ENCODE measurements at regions not wholly inside any gene's neighbourhood (a gene's known extent, or its start where the extent isn't known, plus 50 kb on each side); places are given as distances from the start of the nearest gene placed in this dataset.
A peak's percentile ranks its signal among the peaks of the same experiment; 100 is the strongest.

- DNase-seq: no peak
These were observed 60.3 kb downstream of the DACT1 start for GRCh38 chr14:58697930-58698642.

DNA sequence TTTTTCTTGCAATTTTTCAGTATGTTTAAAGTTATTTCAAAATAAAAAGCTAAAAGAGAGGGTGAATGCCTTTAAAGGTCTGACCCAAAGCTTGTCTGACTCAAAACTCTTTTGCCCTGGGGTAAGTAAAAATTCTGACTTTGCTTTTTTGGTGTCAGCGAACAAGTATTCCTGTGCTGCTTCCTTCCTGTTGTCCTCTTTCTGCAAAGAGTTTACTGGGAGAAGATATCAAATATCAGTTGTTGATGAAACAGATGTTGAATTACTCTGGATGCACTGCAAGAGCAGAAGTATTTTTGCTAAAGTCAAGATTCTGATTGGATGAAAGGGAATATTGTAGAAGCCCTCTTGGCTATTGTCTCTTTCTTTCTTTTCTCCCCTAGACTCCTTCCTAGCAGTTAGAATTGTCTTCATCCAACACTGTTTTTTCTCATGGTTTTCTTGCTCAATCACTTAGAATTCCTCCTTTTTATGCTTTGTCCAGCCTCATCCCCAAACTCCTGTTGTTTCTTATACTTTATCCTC is 62.0 kb downstream of the DACT1 start:
- no peak for DNase-seq

GRCh38 chr14:58701156-58701555 is 63.4 kb downstream of the DACT1 start:
- DNase-seq: peak; percentile 44

- DNase-seq: no peak
These were observed 63.8 kb downstream of the DACT1 start for GRCh38 chr14:58701604-58702003.

GRCh38 chr14:58702441-58703160 is 64.8 kb downstream of the DACT1 start:
- no peak for DNase-seq

- DNase-seq: no peak
These were observed 65.4 kb downstream of the DACT1 start for GRCh38 chr14:58703161-58703506.

GRCh38 chr14:58705066-58705465 is 67.3 kb downstream of the DACT1 start:
- DNase-seq: no peak

DNA sequence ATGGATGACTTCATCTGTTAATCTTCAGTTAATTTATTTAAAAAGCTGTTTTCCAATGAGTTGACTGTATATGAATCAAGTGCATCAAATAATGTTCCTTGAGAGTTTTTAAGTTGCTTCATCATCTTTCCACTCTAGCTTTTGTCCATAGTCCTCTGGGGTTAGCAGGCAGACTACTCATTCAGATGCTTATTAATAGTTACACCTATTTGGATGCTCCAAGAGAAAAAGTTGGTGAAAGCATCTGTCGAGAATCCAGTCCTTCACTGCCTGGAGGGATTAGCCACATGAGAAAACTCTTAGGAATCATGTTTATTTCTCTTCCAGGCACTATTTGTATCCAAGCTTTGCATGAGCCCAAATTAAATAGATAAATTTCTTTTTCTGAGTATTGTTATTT is 70.2 kb downstream of the DACT1 start:
- DNase-seq: peak; percentile 36

DNA sequence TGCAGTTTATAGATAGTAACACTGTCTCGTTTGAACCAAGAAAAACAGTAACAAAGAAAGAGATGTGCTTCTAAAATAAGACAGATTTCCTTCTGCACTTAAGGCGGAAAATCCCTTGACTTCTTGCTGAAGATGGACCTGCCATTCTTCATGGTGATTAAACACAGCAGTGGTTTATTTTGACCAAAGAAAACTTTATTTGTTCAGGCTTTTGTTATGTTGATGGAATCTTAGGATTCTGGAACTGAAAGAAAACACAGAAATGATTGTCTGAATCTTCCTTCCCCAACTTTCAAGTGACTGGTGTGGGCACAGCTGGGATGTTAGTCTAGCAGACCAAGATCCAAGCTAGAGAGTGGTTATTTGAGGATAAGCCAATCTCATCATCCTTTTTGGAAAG is 72.2 kb downstream of the DACT1 start:
- no peak for DNase-seq

GRCh38 chr14:58711382-58711781 is 73.6 kb downstream of the DACT1 start:
- DNase-seq: no peak

DNA sequence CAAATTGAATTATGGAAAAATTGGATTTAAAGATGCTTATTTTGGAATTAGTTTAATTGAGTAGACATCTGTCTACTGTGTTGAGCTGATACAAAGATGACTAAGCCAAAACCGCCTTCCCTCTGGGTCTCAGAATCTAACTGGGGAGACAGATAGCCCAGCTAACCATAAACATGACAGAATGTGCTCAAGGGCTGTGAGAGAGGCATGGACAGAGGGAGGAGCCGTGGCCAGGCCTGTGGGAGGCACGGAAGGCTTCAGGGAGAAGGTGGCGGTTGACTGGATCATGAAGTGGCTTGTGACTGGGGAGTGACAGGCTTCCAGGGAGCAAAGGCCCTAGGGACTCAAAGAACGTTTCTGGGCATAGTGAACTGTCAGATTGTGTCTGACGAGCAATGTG is 74.6 kb downstream of the DACT1 start:
- no peak for DNase-seq

- no peak for DNase-seq
These were observed 75.9 kb downstream of the DACT1 start for GRCh38 chr14:58713677-58714076.

DNA sequence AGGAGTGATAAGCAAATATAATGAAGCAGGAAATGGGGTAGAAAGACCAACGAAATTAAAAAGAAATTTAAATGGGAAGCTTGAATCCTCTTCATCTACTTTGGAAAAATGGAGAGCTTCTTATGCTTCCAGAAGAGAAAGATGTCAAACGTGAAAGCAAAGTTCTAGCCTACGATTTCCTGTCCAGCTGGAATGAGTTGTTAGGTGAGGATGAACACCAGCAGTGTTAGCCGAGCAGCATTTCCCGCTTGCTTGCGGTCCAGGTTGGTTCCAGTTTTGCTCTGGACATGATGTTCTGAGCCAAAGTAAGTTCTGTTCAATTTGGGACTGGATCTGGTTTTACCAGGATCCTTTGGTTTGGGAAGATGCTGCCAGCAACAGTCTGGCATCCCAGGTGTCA is 78.9 kb downstream of the DACT1 start:
- DNase-seq: no peak

DNA sequence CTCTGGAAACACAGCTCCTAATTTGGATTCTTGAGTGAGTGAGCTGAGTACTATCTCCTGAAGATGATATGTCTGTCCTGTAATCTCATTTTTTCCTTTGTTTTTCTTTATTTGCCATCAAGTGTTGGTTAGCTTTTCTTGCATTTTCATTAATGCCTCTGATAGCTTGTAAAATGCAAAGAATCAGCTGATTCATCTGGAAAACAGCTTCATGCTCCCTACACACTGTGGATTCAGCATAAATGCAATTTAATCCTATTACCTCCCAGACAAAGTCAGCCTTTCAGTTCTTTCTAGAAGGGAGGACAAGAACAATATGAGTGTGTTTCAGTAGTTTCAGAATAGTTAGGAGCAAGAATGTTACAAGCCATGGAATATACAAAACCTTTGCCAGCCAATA is 79.4 kb downstream of the DACT1 start:
- no peak for DNase-seq

DNA sequence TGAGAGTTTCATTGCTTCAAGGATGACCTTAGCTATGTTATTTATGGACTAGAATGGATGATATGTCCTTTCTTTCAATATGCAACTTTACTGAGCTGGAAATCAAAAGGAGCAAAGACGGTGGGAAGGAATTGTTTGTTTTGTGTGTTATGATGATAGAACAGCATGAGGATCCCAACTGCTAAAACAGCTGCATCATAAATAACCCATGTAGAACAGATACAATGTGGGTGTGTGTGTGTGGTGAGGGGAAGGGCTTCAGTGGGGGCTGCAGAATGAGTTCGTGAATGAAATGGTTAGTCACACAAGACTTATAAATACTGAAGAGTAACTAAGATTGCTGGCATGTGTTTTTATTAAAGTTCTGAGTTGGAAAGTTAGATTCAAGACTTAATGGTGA is 80.1 kb downstream of the DACT1 start:
- DNase-seq: no peak

DNA sequence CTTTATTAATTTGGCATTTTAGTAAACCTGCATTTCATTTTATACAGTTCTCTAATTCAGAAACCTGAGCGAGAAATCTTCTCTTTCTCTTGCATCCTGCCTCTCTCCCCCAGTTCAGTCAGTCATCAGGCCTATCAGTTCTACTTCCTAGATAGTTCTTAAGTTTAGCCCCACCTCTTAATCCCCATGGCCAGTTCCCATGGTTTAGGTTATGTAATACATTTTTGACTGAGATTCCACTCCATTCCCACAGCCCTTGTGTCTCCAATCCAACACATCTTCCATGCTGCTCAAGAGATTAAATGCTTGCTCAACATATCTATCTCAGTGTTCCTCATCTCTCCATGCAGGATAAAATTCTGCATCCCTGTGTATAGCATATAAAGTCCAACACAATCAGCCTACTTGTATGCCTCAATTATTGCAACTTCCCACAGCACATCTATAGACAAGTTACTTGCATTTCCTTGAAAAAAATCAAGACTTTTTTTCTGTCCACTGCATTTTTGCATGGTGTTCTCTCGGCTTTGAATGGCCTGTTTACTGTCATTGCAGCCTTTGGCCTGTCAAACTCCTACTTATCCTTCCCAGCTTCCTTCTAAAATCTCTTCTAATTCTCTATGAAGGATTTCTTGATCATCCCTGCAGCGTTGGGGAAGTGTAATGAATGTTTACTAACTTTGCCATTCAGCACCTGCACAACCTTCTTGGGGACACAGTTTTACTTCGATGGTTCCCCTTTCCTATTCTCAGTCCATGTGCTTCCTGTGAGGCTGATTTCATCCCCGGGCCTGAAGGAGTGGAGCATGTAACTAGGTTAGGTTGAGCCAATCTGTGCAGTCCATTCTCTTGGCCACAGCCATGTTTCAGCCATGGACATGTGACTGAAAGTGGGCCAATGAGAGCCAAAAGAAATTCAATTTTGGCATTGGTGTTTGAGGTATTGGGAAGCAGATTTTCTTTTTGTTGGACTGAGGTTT is 80.8 kb downstream of the DACT1 start:
- DNase-seq: no peak

GRCh38 chr14:58721723-58722122 is 84.0 kb downstream of the DACT1 start:
- no peak for DNase-seq

DNA sequence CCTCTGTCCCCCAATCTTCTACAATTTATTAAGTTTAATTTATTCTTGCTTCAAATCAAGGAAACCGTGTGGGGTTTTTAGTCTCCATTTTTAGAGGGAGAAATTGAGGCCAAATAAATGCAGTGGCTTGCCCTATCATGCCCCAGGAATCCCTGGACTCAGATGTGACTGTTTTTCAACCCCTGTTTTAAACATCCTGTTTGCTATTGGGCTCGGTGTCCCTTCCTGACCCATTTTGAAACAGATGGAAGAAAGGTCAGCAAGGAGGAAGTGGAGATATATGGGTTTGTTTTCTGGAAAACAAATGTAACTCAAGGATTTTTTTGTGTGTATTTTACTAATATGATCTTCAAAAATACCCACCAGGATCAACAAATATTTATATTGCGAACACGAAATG is 84.7 kb downstream of the DACT1 start:
- DNase-seq: no peak

- DNase-seq: no peak
These were observed 86.4 kb downstream of the DACT1 start for GRCh38 chr14:58724206-58724605.

DNA sequence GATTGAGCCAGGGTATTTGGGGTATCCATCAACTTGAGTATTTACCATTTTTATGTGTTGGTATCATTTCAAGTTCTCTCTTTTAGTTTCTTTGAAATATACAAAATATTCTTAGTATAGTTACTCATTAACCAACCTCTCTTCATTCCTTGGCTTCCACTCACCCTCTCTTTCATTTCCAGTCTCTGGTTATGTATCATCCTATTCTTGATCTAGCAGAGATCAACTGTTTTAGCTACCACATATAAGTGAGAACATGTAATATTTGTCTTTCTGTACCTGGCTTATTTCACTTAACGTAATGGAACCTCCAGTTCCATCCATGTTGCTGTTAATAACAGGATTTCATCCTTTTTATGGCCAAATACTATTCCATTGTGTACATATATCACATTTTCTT is 86.9 kb downstream of the DACT1 start:
- no peak for DNase-seq

GRCh38 chr14:58725226-58725625 is 87.5 kb downstream of the DACT1 start:
- no peak for DNase-seq

- no peak for DNase-seq
These were observed 88.1 kb downstream of the DACT1 start for GRCh38 chr14:58725871-58726270.

GRCh38 chr14:58730792-58731464 is 93.2 kb downstream of the DACT1 start:
- DNase-seq: no peak

Data from femur (tissue), 1 donor.